ENCODE measurements at regions not wholly inside any gene's neighbourhood (a gene's known extent, or its start where the extent isn't known, plus 50 kb on each side); places are given as distances from the start of the nearest gene placed in this dataset.

GRCh38 chr18:8507915-8508705 lies 101.1 kb upstream of the RAB12 start:
- TF ChIP-seq CTCF (conservative IDR thresholded peaks at IDR 0.05; ENCODE audit: low read depth, low read length) = no peak
- no peak for TF ChIP-seq EZH2 (IDR thresholded peaks at IDR 0.05; ENCODE audit: low read length, unreplicated experiment)
